HCT116 (cell line): ENCODE measurements at regions not wholly inside any gene's neighbourhood (a gene's known extent, or its start where the extent isn't known, plus 50 kb on each side); places are given as distances from the start of the nearest gene placed in this dataset.

Source experiments
- ATAC-seq: fragments of 200-7000 bp; cut with Tn5 transposase; 2 replicates; pipeline ENCODE4 v1.9.1; 2020; ENCODE audit warnings: mild to moderate bottlenecking, moderate library complexity
- BruUV-seq: library from RNA; stranded (reverse); fragments of 400-500 nt; replicated peaks from 2 replicates; lab custom pipeline; 2021; lab: Mats Ljungman, UMichigan
- CTCF ChIA-PET: fragments of 300-600 bp; sonication (Branson Sonifier 250); formaldehyde crosslinking; loops from one replicate; lab custom pipeline; 2021; ENCODE audit warnings: antibody characterized with exemption; lab: Charles Lee
- POLR2A ChIA-PET: fragments of 300-600, 350-600 bp; sonication (Branson Sonifier 250); formaldehyde crosslinking; loops from one replicate; lab custom pipeline; 2021; ENCODE audit warnings: antibody characterized with exemption; lab: Charles Lee
- RAD21 ChIA-PET, 2 experiments: fragments of 300-600 bp; sonication (Branson Sonifier 250); formaldehyde crosslinking; loops; one replicate each; lab custom pipeline; 2023; ENCODE audit warnings: low total read pairs in 2 of 2; ENCODE audit not compliant: uncharacterized antibody in 2 of 2, unreplicated experiment in 2 of 2, low non-redundant PET in 1 of 2; lab: Charles Lee
- DNase-seq: peaks from one replicate; pipeline ENCODE4 v3.0.0-alpha.2; 2010; ENCODE audit warnings: low read depth, low spot score
- H2AFZ ChIP-seq: fragments of 200-600 bp; shearing (Covaris generic), sonication (generic); 2 replicates; pipeline ENCODE4 v1.6.1; 2017; ENCODE audit warnings: low read depth, mixed run types, mixed read lengths, antibody characterized with exemption, low read length; ENCODE audit not compliant: poor library complexity, severe bottlenecking
- H3K27ac ChIP-seq: 2 replicates; pipeline ENCODE4 v1.5.1; 2012; ENCODE audit warnings: low read depth, low read length
- H3K27me3 ChIP-seq: fragments of 200-600 bp; sonication (generic); 2 replicates; pipeline ENCODE4 v1.6.1; 2016; ENCODE audit warnings: mixed run types, low read length, mixed read lengths; ENCODE audit not compliant: insufficient read depth
- H3K36me3 ChIP-seq, 2 experiments: fragments of 200-500 bp in 1 of 2; fragments of 200-600 bp in 1 of 2; sonication (Bioruptor generic) in 1 of 2; sonication (generic) in 1 of 2; 2 replicates each; pipeline versions ENCODE4 v1.5.1 to v1.6.1; 2014 to 2016; ENCODE audit warnings: low read length in 2 of 2, inconsistent platforms in 1 of 2, mixed read lengths in 1 of 2, mixed run types in 1 of 2; ENCODE audit not compliant: insufficient read depth in 2 of 2, control insufficient read depth in 1 of 2
- H3K4me1 ChIP-seq, 2 experiments: fragments of 200-600 bp in 1 of 2; sonication (generic) in 1 of 2; 2 replicates each; pipeline versions ENCODE4 v1.5.1 to v1.6.1; 2012 to 2017; ENCODE audit warnings: low read length in 2 of 2, inconsistent platforms in 1 of 2, mild to moderate bottlenecking in 1 of 2, mixed read lengths in 1 of 2, mixed run types in 1 of 2, moderate library complexity in 1 of 2; ENCODE audit not compliant: insufficient read depth in 2 of 2, control insufficient read depth in 1 of 2
- H3K4me2 ChIP-seq: fragments of 200-600 bp; sonication (generic); 2 replicates; pipeline ENCODE4 v1.6.1; 2017; ENCODE audit warnings: mixed run types, low read length, mixed read lengths
- H3K4me3 ChIP-seq, 2 experiments: fragments of 200-600 bp in 1 of 2; sonication (generic) in 1 of 2; replicated peaks in 1 of 2; 2 replicates each; pipeline ENCODE4 v1.5.1; 2011 to 2016; ENCODE audit warnings: low read length in 2 of 2, control low read depth in 1 of 2, low read depth in 1 of 2, mild to moderate bottlenecking in 1 of 2, mixed read lengths in 1 of 2, mixed run types in 1 of 2
- H3K79me2 ChIP-seq: fragments of 200-600 bp; sonication (generic); 2 replicates; pipeline ENCODE4 v1.6.1; 2017; ENCODE audit warnings: mild to moderate bottlenecking, mixed run types, low read length, moderate library complexity, mixed read lengths; ENCODE audit not compliant: insufficient read depth
- H3K9ac ChIP-seq: fragments of 200-600 bp; sonication (generic); 2 replicates; pipeline ENCODE4 v1.6.1; 2016; ENCODE audit warnings: low read length, mixed read lengths
- H3K9me2 ChIP-seq: fragments of 200-600 bp; sonication (generic), shearing (Covaris generic); 2 replicates; pipeline ENCODE4 v1.6.1; 2017; ENCODE audit warnings: mixed run types, mild to moderate bottlenecking, moderate library complexity; ENCODE audit not compliant: insufficient read depth
- H3K9me3 ChIP-seq, 2 experiments: fragments of 200-500 bp in 1 of 2; fragments of 200-600 bp in 1 of 2; sonication (Bioruptor generic) in 1 of 2; sonication (generic) in 1 of 2; 2 replicates each; pipeline ENCODE4 v1.6.1; 2014 to 2017; ENCODE audit warnings: low read length in 2 of 2, mixed read lengths in 2 of 2, inconsistent platforms in 1 of 2, low read depth in 1 of 2, mild to moderate bottlenecking in 1 of 2, mixed run types in 1 of 2, moderate library complexity in 1 of 2; ENCODE audit not compliant: control insufficient read depth in 1 of 2, insufficient read depth in 1 of 2
- H4K20me1 ChIP-seq: fragments of 200-600 bp; sonication (generic), shearing (Covaris generic); 2 replicates; pipeline ENCODE4 v1.6.1; 2017; ENCODE audit warnings: mixed run types, mild to moderate bottlenecking, moderate library complexity; ENCODE audit not compliant: insufficient read depth
- CBX3 ChIP-seq: IDR thresholded peaks from 2 replicates; pipeline ENCODE4 v1.6.1; 2012; ENCODE audit warnings: low read depth
- CTCF ChIP-seq, 3 experiments: fragments of 200-600 bp in 1 of 3; sonication (generic) in 1 of 3; IDR thresholded peaks in 2 of 3; conservative IDR thresholded peaks in 1 of 3; 2 replicates each; pipeline ENCODE4 v1.5.1; 2012 to 2017; ENCODE audit warnings: low read depth in 2 of 3, low read length in 2 of 3, antibody characterized with exemption in 1 of 3, borderline replicate concordance in 1 of 3, control low read depth in 1 of 3, mild to moderate bottlenecking in 1 of 3, mixed read lengths in 1 of 3, mixed run types in 1 of 3, moderate library complexity in 1 of 3; ENCODE audit not compliant: insufficient read depth in 1 of 3
- EZH2 ChIP-seq: fragments of 200-600 bp; sonication (generic); IDR thresholded peaks from 2 replicates; pipeline ENCODE4 v1.6.1; 2017; ENCODE audit warnings: antibody characterized with exemption, mixed run types
- EZH2phosphoT487 ChIP-seq: fragments of 200-600 bp; IDR thresholded peaks from 2 replicates; pipeline ENCODE4 v1.6.1; 2018; ENCODE audit warnings: antibody characterized with exemption, borderline replicate concordance
- RAD21 ChIP-seq: IDR thresholded peaks from 2 replicates; pipeline ENCODE4 v1.6.1; 2012; ENCODE audit warnings: low read depth, mild to moderate bottlenecking
- SP1 ChIP-seq: IDR thresholded peaks from 2 replicates; pipeline ENCODE4 v1.6.1; 2012; ENCODE audit warnings: low read depth
- SRF ChIP-seq: IDR thresholded peaks from 2 replicates; pipeline ENCODE4 v1.6.1; 2012; ENCODE audit warnings: low read depth
- TCF7L2 ChIP-seq: IDR thresholded peaks from 2 replicates; pipeline ENCODE4 v1.7.0; 2011; ENCODE audit warnings: borderline replicate concordance, inconsistent platforms; ENCODE audit not compliant: insufficient read depth, insufficient read length; ENCODE audit errors: extremely low read depth
- intact Hi-C: fragments of 100-400 bp; cut with micrococcal nuclease; formaldehyde crosslinking; loops from 2 replicates; pipeline ENCODE4 v1.10.0; 2022
- TF ChIP-seq, protein P1 (sequence below): IDR thresholded peaks from 2 replicates; pipeline ENCODE4 v1.6.1; 2012; ENCODE audit warnings: low read depth

- Histone ChIP-seq H3K27me3 (no peaks in the 10 kb centered on the region), H3K9ac (no peak overlapping the region)
- TF ChIP-seq TCF7L2 (no peak), CBX3 (no peak), EZH2phosphoT487 (no peak), RAD21 (no peak), SP1 (no peak), EZH2 (no peak), CTCF (IDR thresholded peaks at IDR 0.05 in 2 of 3, conservative IDR thresholded peaks at IDR 0.05 in 1 of 3; ENCODE audit: borderline replicate concordance in 1 of 3, insufficient read depth in 1 of 3, low read depth in 2 of 3, low read length in 2 of 3) (no peak), SRF (no peak)
- TF ChIP-seq, protein P1, sequence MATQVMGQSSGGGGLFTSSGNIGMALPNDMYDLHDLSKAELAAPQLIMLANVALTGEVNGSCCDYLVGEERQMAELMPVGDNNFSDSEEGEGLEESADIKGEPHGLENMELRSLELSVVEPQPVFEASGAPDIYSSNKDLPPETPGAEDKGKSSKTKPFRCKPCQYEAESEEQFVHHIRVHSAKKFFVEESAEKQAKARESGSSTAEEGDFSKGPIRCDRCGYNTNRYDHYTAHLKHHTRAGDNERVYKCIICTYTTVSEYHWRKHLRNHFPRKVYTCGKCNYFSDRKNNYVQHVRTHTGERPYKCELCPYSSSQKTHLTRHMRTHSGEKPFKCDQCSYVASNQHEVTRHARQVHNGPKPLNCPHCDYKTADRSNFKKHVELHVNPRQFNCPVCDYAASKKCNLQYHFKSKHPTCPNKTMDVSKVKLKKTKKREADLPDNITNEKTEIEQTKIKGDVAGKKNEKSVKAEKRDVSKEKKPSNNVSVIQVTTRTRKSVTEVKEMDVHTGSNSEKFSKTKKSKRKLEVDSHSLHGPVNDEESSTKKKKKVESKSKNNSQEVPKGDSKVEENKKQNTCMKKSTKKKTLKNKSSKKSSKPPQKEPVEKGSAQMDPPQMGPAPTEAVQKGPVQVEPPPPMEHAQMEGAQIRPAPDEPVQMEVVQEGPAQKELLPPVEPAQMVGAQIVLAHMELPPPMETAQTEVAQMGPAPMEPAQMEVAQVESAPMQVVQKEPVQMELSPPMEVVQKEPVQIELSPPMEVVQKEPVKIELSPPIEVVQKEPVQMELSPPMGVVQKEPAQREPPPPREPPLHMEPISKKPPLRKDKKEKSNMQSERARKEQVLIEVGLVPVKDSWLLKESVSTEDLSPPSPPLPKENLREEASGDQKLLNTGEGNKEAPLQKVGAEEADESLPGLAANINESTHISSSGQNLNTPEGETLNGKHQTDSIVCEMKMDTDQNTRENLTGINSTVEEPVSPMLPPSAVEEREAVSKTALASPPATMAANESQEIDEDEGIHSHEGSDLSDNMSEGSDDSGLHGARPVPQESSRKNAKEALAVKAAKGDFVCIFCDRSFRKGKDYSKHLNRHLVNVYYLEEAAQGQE, result no peak
- TF ChIP-seq, all 23 proteins: peak for 0
- ChIA-PET POLR2A (no interaction called here), RAD21 (no interaction called here), CTCF (interaction anchor here (0.6 to 2.1 kb wide), 4 partner anchors 16 to 1270 kb away, joined by 3 to 10 read pairs (median 8); no protein-coding TSS in a partner anchor)
- no peaks in the 10 kb centered on the region for H3K9me3 ChIP-seq
- H3K4me1 ChIP-seq, result peaks cover 0 to 16% of the 10 kb centered on the region in 2 experiments; a peak in 2 of 4 replicates
- no peak for DNase-seq
- intact Hi-C loops, result no loop called here
- ATAC-seq, result no peak
- H3K27ac ChIP-seq, result no peak overlapping the region
- no TSS peak for BruUV-seq
- no peak overlapping the region for H2AFZ ChIP-seq
- H4K20me1 ChIP-seq, result no peaks in the 10 kb centered on the region
- H3K9me2 ChIP-seq, result no peaks in the 10 kb centered on the region
- H3K79me2 ChIP-seq, result no peaks in the 10 kb centered on the region
- no peaks in the 10 kb centered on the region for H3K36me3 ChIP-seq
- H3K4me2 ChIP-seq, result no peak overlapping the region
- H3K4me3 ChIP-seq, result no peak overlapping the region
These were observed 265.0 kb downstream of the CDC5L start for GRCh38 chr6:44652547-44652946.
